Endothelial cell of umbilical vein (primary cell): ENCODE measurements at regions not wholly inside any gene's neighbourhood (a gene's known extent, or its start where the extent isn't known, plus 50 kb on each side); places are given as distances from the start of the nearest gene placed in this dataset.

Source experiments
- CTCF ChIP-seq, 2 donors: IDR thresholded peaks; 1 replicate in 1 of 2; 2 replicates in 1 of 2; pipeline ENCODE4 v1.5.1; 2011; ENCODE audit warnings: low read length in 2 of 2, mild to moderate bottlenecking in 2 of 2, moderate library complexity in 2 of 2, control low read depth in 1 of 2, inconsistent platforms in 1 of 2, low read depth in 1 of 2; ENCODE audit not compliant: insufficient read depth in 1 of 2; ENCODE audit errors: extremely low read depth in 1 of 2
- EZH2 ChIP-seq: IDR thresholded peaks from 2 replicates; pipeline ENCODE4 v1.6.1; 2012; ENCODE audit warnings: borderline replicate concordance, low read depth, mild to moderate bottlenecking, moderate library complexity, low read length, inconsistent platforms; ENCODE audit not compliant: severe bottlenecking

- TF ChIP-seq CTCF (IDR thresholded peaks at IDR 0.05; ENCODE audit: extremely low read depth in 1 of 2, insufficient read depth in 1 of 2, low read depth in 1 of 2, low read length in 2 of 2) (no peak), EZH2 (no peak)
Observed at GRCh38 chr6:871503-871902, 178.6 kb upstream of the EXOC2 start.
